HG03196 (cell line): ENCODE measurements at regions not wholly inside any gene's neighbourhood (a gene's known extent, or its start where the extent isn't known, plus 50 kb on each side); places are given as distances from the start of the nearest gene placed in this dataset.
A peak's percentile ranks its signal among the peaks of the same experiment; 100 is the strongest.

ENCODE experiments used
- ATAC-seq: cut with Tn5 transposase; IDR thresholded peaks from one replicate; pipeline ENCODE4 v1.9.1; 2021; ENCODE audit not compliant: unreplicated experiment

DNA sequence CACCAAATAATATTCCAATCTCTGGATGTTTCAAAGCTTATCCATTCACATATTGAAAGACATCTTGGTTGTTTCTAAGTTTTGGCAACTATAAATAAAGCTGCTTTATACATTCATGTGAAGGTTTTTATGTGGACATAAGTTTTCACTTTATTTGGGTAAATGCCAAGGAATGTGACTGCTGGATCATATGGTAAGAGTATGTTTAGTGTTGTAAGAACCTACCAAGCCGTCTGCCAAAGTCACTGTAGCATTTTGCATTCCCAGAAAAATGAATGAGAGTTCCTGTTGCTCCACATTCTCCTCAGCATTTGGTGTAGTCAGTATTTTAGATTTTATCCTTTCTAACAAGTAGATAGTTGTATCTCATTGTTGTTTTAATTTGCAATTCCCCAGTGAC, 1047.7 kb downstream of the C4orf33 start:
- no peak for ATAC-seq

DNA sequence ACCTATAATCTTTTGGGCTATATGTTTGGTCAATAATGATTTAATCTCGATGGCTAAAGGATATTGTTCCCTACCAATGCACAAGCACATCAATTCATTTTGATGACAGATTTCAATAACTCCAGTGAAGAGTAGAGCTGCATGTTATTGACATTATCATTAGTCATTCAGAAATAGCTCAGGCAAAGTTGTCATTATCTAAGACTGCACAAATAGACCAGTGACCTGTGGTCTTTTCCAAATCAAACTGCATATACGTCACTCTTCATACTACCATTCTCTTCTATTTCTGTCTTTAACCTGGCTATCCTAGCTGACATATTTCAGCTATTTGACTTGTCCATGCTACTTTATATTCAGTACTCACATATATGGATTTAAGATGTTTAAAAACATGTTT, 1050.8 kb downstream of the C4orf33 start:
- no peak for ATAC-seq

DNA sequence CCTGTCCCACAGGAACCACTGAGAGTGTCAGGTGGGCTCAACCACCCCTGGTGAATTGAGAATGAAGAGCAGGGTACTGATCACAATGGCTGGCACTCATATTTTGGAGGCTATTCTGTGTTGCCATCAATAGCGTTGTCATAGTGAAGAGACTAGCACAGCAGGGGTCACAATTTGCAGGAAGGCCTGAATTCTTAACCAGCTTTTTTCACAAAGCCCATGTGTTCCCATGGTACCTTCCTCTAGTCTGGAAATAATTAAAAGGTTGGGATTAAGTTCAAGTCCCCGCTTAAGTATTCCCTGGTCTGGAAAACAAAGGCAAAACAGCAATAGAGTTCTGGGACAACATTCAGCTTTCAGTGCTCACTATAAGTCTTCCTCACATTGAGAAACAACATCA, 1051.7 kb downstream of the C4orf33 start:
- ATAC-seq = no peak

DNA sequence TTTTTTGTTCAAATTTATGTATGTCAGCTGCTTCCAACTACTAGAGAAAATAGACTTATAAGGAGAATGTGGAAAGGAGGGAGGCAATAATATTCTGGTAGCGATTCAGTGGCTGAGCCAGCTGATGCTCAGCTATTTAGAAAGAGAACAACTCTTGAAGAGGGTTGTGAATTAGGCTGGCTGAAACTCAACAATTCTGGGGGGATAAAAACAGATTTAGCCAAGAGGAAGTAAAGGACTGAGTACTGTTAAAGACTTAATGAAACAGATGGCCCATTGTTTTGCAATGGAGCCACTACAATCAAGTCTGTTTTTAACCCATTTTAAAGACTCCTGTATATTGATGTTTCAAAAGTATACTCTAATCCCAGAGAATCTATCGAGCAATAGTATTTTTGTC, 1058.9 kb downstream of the C4orf33 start:
- no peak for ATAC-seq

DNA sequence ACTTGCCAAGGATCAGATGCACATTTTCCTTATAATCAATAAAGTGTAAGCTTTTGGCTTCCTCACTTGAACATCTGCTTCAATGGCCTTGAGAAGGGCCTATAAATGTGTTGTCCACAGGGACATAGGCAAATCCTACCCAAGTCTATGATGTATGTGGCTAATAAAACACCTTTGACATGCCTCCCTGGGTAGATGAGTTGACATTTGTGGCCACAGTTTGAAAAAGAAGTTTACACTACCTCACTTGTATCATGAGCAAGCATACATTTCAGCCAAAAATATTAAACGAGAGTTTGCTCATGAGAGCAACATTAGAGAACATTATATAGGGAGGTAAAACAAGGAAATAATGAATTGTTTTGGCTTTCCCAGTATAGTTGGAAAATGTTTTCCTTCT, 1067.7 kb downstream of the C4orf33 start:
- ATAC-seq = no peak

DNA sequence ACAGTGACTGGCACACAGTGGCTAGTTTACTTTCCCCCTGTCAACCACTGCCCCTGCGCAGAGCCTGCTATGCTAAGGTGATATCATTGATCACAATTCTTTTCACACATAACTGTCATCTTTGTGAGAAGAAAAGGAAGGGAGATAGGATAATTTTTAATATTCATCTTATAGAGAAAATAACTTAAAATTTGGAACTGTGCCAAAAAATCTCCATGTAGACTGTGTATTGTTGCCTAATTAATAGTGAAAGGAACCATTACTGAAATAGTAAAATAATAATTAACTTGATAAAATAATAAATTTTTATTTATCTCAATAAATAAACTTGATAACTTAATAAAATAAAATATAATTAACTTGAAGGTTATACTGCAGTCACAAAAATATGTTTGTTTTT, 1069.4 kb downstream of the C4orf33 start:
- ATAC-seq = no peak

DNA sequence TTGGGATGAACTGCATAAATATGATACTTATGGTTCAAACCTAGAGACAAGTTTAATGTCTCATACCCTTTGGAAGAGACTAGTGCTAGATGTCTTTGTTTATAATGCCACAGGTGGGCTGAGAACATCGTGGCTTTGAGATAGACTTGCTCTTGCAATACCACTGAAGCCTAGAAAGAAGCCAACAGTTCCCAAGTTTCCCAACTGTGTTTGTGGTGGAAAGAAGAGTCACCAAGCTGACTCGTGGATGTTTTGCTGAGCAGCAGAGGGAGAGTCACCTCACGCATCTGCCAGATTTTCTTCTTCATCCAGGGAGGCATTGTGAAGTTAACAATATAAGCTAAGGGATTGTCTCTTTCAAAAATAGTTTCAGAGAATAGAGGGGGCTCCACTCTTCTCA, 1076.2 kb downstream of the C4orf33 start:
- ATAC-seq = no peak

DNA sequence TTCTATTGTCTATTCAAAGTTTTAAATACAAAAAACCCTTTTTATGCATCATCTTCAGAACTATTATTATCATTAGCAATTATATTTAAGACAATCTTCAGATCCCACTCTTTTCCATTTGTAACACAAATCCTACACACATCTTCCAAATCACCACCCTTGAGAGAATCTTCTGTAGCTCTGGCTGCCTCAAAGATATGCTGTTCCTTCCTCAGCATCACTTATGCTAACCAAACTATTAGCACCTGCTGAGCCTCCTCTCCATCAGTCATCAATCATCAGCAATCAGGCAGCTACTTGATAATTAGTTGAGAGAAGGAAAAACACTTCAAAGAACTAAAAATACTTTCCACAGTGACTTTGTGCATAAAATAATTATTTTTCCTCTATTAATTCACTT, 1082.2 kb downstream of the C4orf33 start:
- no peak for ATAC-seq

DNA sequence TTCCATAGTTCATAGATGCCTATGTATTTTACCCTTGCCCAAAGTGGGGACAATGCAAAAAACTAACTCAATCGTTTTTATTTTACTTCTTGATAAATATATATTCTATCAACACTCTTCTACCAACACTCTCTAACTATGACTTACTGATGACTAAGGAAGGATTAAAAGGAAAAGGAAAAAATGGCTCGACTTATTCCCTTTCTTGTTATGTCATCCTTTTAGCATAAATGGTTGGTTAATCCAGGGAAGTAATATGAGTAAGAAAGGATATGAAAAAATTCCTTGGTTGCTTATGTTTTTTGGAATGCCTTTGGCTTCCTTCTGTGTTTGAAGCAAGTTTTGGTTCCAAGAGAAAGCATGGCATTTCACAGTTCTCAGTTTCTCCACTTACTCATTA, 1087.1 kb downstream of the C4orf33 start:
- no peak for ATAC-seq

DNA sequence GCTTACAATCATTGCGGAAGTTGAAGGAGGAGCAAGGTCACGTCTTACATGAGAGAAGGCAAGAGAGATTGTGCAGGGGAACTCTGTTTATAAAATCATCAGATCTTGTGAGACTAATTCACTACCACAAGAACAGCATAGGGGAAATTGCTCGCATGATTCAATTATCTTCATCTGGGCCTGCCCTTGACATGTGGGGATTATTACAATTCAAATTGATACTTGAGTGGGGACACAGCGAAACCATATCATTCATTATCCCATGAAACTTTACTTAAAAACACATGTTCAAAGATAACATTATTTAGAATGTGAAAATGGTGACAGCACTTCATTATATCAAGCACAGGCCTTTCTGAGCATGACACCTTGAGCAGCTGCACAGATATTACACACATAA, 1087.8 kb downstream of the C4orf33 start:
- ATAC-seq = no peak

DNA sequence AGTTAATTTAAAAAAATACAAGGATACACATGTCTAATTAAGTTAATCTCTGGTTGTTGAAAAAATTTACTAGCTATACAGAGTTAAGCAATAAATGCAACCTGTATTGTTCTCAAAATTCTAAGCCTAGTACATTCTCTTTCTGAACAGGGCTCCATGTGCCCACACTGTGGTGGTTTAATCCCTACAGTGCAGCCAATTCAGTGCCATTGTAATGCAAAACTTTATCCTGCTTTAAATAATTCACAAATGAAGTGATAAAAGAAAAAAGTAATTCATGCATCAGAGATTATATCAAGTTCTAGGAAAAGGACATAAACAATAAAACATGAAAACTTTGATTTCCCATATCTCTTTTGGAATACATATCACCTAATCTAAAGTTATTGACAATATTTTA, 1089.2 kb downstream of the C4orf33 start:
- no peak for ATAC-seq

DNA sequence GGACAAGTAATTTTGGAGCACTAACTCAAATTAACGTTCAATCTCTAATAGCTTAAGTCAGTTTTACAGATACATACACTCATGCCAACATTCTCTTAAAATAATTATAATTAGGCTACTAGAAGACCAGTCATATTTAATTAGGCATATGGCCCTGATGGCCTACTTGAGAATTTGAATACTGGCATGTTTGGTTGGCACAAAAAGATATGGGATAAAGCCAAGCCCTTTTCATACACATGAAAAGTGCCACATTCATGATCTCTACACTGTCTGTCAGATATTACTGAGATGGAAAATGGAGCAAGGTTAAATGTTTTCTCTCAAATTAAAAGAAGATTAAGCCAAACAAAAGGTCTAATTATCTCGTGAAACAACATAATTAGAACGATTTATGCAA, 1091.0 kb downstream of the C4orf33 start:
- ATAC-seq = no peak

DNA sequence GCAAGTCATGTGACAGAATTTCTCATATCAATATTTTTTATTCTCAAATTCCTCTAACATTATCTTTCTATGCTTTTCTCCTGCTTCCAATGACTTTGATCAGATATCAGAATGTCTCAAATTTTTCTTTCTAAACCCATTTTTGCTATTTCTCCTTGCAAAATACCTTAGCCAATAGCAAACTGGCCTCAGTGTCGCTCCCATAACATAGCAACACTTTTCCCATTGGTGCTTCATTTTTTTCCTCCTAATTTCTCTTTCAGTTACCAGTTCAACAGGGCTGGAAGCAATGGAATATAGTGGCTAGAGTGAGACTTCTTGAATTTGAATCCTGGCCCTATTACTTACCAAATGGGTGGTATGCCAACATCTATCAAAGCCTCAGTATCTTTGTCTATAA, 1091.6 kb downstream of the C4orf33 start:
- no peak for ATAC-seq

DNA sequence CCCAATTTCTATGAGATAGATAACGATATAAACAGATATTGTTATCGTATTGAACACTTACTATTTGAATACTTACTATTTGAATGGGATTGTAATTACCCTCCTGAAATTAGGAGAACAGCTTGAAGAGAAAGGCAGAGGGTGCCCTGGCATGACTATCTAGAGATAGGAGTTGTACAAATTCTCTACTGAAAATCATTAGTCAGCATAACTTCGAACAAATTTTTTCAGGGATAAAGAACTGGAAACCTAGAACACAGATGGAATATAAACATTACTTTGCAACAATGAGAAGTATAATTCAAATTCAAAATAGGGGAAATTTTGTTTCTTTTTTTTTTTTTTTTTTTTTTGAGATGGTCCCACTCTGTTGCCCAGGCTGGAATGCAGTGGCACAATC, 1096.8 kb downstream of the C4orf33 start:
- ATAC-seq = no peak

DNA sequence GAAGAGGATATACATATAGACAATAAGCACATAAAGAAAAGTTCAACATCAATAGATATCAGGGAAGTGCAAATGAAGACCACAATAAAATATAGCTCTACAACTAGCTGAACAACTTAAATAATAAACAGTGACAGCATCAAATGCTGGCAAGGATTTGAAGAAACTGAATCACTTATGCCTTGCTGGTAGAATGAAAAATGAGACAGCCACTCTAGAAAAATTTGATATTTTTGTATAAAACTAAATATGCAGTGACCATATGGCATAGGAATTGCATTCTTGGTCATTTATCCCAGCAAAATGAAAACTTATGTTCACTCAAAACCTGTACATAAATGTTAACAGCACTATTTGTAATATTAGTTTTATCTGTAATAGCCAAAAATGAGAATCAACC, 1102.0 kb downstream of the C4orf33 start:
- ATAC-seq = no peak

DNA sequence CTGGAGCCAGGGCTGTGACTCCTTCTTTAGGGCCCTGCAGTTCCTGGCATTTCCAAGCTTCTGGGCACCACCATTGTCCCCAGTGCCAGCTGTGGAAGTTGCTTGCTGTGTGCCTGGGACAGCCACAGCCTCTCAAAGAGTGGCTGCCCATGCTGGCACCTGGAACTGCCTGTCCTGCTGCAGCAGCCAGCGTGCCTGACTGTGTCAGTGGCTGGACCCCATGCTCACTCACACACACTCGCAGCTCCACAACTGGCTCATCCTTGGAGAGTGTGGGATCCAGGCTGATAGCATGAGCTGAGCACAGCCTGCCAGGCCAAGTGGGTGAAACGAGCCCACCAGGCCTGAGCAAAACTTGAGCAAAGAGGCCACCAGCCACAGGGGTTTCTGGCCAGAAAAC, 1107.6 kb downstream of the C4orf33 start:
- ATAC-seq = no peak

DNA sequence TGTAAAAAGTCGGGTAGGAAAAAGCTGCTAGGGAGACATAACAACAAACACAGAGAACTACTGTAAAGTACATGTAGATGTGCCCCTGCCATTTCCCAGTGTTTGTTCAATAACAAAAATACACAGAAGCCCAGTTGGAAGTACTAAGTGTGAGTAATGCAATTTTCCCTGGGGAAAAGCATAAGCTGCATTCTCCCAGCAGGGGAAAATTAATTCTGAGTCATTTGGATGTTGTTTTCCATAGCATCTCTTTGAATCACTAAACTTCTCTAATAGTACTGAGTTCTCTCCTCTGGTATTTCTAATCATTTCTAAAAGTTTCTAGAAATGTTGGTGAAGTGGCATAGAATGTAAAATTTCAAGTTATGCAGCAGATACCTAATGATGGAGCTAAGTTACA, 1114.9 kb downstream of the C4orf33 start:
- ATAC-seq = no peak

DNA sequence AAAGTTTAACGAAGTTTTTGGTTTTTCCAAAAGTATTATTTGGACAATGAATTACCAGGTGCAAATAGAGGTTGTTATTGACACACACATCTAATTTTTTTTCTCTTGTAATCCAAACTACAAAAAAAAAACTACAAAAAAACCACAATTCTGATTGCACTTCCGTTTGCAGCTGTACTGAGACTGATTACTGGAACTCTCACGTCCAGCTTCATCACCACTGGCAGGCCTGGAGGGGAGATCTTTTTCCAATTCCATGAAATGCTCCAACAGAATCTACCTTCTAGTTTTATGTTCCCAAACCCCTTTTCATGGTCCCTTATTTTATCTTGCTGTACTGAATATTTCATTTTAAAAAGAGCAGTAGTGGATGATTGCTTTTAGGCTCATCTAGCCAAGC, 1118.3 kb downstream of the C4orf33 start:
- ATAC-seq = no peak

DNA sequence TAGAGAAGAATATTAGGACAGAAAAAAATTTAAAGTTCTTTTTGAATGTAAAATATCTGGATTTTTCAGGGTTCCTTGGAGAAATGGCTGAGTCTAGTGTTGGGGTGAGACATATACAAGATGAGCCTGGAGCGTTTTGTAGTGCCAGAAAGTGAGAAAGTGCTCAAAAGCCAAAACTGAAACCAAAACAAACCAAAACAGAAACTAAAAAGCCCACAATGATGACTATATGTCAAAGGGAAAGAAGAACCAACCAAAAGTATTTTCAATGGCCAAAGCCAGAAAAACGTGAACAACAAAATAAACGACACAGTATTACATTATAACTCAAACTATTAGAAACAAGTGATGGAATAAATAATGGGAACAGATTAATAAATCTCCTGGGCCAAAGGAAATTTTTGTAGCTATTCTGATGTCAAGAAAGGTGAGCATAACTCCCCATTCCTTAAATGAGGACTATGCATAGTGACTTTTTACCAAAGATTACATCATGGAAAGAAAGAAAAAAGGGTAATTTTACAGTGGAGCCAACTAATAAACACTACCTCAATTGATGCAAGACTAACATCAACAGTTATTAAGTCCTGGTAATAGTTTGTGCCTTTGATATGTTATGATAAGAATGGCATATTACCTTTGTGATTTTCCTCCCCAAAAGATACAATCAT, 1137.6 kb downstream of the C4orf33 start:
- ATAC-seq = peak; percentile 98

DNA sequence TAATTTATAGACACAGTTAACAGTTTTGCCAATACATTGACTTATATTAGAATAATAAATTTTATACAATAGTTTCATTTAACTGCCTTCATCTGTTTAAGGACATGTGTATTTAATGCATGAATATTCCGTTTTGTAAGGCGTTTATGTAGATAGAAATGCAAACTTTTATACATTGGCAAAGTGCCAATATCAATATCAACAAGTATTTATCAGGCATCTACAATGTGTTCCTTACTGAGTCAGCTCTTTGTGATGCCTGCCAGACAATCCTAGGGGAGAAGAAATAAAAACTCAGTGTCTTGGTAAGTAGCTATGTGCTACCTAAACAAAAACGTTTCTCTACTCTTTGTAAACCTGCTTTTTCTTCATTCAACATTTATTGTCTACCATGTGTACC, 1142.2 kb downstream of the C4orf33 start:
- no peak for ATAC-seq

DNA sequence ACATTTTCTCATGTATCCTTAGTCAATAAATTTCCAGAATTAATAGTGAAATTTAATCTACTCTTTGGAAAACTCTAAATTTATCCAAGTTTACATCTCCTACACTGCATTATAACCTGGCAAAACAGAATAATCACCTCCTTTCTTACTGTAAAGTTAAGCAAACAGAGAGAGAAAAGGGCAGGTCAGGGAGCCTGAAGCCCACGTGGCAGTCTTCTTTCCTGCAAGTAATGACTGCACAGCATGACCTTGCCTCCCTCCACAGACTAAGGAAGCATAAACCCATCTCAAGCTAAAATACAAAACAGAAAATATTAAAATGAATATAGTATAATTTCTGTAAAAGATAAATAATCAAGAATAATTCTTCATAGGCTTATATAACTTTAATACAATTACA, 1153.0 kb downstream of the C4orf33 start:
- no peak for ATAC-seq

DNA sequence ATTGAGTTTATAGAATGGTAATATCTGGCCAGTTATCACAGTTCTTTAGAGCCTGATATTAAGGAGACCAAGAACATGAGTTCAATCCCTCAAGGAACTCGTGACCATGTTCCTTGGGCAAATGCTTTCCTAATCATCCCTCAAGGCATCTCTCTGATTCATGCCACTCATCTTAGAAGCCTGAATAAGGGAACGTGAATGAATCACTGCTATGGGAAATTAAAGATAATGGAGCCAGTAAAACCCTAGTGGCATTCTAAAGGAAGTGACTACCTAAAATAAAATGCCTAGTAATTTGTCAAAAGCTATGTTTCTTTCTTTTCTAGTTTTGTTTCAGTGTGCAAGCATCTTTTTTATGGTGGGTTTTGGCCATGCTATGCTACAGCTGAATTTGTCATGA, 1161.3 kb downstream of the C4orf33 start:
- no peak for ATAC-seq

DNA sequence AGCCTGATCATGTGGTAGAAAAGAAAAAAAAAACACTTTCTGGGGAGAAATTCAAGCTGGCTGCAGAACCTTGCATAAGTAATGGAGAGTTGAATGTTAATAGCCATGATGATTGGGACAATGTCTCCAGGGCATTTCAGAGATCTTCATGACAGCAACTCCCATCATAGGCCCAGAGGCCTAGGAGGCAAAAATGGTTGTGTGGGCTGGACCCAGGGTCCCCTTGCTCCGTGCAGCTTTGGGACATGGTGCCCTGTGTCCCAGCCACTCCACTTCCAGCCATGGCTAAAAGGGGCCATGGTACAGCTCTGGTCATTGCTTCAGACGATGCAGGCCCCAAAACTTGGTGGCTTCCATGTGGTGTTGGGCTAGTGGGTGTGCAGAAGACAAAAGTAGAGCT, 1170.9 kb downstream of the C4orf33 start:
- no peak for ATAC-seq

DNA sequence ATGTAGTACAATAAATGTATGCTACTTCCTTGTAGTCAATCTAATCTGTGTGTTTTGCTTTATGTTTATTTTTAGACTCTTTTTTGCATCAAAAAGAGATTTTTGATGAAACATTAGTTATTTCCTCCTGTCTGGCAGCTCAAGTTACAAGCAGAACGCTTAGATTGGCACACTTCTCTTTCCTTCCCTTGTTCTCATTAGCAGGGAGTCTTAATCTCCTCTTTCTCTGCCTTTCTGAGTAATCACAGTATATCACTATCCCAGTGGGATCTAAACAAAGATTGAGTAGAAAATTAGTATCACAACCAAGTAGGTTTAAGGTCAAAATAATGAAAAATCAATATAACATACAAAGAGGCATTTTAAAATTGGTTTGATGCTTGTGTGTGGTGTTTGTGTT, 1192.6 kb downstream of the C4orf33 start:
- ATAC-seq = no peak
